NCI-H345 treated with DMSO at 0.1 percent for 48 hours (cell line): ENCODE measurements at regions not wholly inside any gene's neighbourhood (a gene's known extent, or its start where the extent isn't known, plus 50 kb on each side); places are given as distances from the start of the nearest gene placed in this dataset.
"Not testable (repeated sequence)": the region's sequence is repeated elsewhere in the genome, so short reads cannot be mapped to it uniquely, and the experiment has no call there.

Experiments
- DNase-seq: peaks from one replicate; lab custom pipeline; 2025; ENCODE audit not compliant: unreplicated experiment; lab: John Stamatoyannopoulos, UW

- DNase-seq: no peak
Observed at GRCh38 chr15:59835776-59836175, 146.7 kb upstream of the BNIP2 start.

- no peak for DNase-seq
Observed at GRCh38 chr15:59834528-59834927, 145.4 kb upstream of the BNIP2 start.

GRCh38 chr15:59833366-59833765 lies 144.2 kb upstream of the BNIP2 start:
- peak; percentile 8 for DNase-seq

GRCh38 chr15:59830873-59831272 lies 141.8 kb upstream of the BNIP2 start:
- no peak for DNase-seq

GRCh38 chr15:59830098-59830497 lies 141.0 kb upstream of the BNIP2 start:
- DNase-seq: no peak

GRCh38 chr15:59828861-59829260 lies 139.7 kb upstream of the BNIP2 start:
- DNase-seq: no peak

- no peak for DNase-seq
Observed at GRCh38 chr15:59828263-59828662, 139.1 kb upstream of the BNIP2 start.

- DNase-seq: no peak
Observed at GRCh38 chr15:59825901-59826300, 136.8 kb upstream of the BNIP2 start.

- DNase-seq: no peak
Observed at GRCh38 chr15:59821286-59821685, 132.2 kb upstream of the BNIP2 start.

- no peak for DNase-seq
Observed at GRCh38 chr15:59819092-59819491, 130.0 kb upstream of the BNIP2 start.

- DNase-seq: no peak
Observed at GRCh38 chr15:59818336-59818735, 129.2 kb upstream of the BNIP2 start.

GRCh38 chr15:59817834-59818233 lies 128.7 kb upstream of the BNIP2 start:
- DNase-seq: peak; percentile 26

- DNase-seq: no peak
Observed at GRCh38 chr15:59817053-59817452, 127.9 kb upstream of the BNIP2 start.

GRCh38 chr15:59814409-59814808 lies 125.3 kb upstream of the BNIP2 start:
- DNase-seq: no peak

GRCh38 chr15:59812889-59813288 lies 123.8 kb upstream of the BNIP2 start:
- DNase-seq: no peak

- DNase-seq: peak; percentile 41
Observed at GRCh38 chr15:59812250-59812870, 123.2 kb upstream of the BNIP2 start.

GRCh38 chr15:59803293-59803966 lies 114.3 kb upstream of the BNIP2 start:
- not testable (repeated sequence) for DNase-seq

GRCh38 chr15:59801649-59802048 lies 112.5 kb upstream of the BNIP2 start:
- DNase-seq: no peak

GRCh38 chr15:59798605-59798917 lies 109.4 kb upstream of the BNIP2 start:
- DNase-seq: no peak

GRCh38 chr15:59797756-59798604 lies 108.9 kb upstream of the BNIP2 start:
- no peak for DNase-seq

GRCh38 chr15:59794229-59794886 lies 105.2 kb upstream of the BNIP2 start:
- DNase-seq: no peak

- DNase-seq: peak; percentile 13
Observed at GRCh38 chr15:59792359-59792758, 103.2 kb upstream of the BNIP2 start.
